Activated naive CD4-positive, alpha-beta T cell treated with anti-CD3 and anti-CD28 coated beads for 36 hours (primary cell): ENCODE measurements at regions not wholly inside any gene's neighbourhood (a gene's known extent, or its start where the extent isn't known, plus 50 kb on each side); places are given as distances from the start of the nearest gene placed in this dataset.

Experiments used
- CTCF ChIA-PET: fragments of 350-600 bp; sonication (Branson Sonifier 250); formaldehyde crosslinking; loops from one replicate; lab custom pipeline; 2021; ENCODE audit warnings: antibody characterized with exemption; lab: Charles Lee
- DNase-seq: peaks from one replicate; pipeline ENCODE4 v3.0.0-alpha.2; 2020
- H3K27ac Mint-ChIP-seq: one replicate; pipeline ENCODE4 v1.8.0; 2021; ENCODE audit warnings: mild to moderate bottlenecking, mixed read lengths
- H3K27me3 Mint-ChIP-seq: one replicate; pipeline ENCODE4 v1.8.0; 2021; ENCODE audit warnings: low read depth, mixed read lengths
- H3K36me3 Mint-ChIP-seq: one replicate; pipeline ENCODE4 v1.8.0; 2021; ENCODE audit warnings: low read depth, mixed read lengths
- H3K4me1 Mint-ChIP-seq: one replicate; pipeline ENCODE4 v1.8.0; 2021; ENCODE audit warnings: low read depth, mixed read lengths
- H3K4me3 Mint-ChIP-seq: one replicate; pipeline ENCODE4 v1.8.0; 2021; ENCODE audit warnings: mild to moderate bottlenecking, moderate library complexity, mixed read lengths
- H3K9me3 Mint-ChIP-seq: one replicate; pipeline ENCODE4 v1.8.0; 2021; ENCODE audit warnings: mixed read lengths
- intact Hi-C: fragments of 100-400 bp; cut with micrococcal nuclease; formaldehyde crosslinking; loops from one replicate; pipeline ENCODE4 v1.15.1; 2023

- H3K4me3 Mint-ChIP-seq: no peak overlapping the region
- CTCF ChIA-PET: interaction anchor here (0.7 kb wide), 1 partner anchor 286 kb away, joined by 4 read pairs; no protein-coding TSS in a partner anchor
- peaks cover 10% of the 10 kb centered on the region for H3K4me1 Mint-ChIP-seq
- intact Hi-C loops: no loop called here
- no peaks in the 10 kb centered on the region for H3K9me3 Mint-ChIP-seq
- no peak for DNase-seq
- no peak overlapping the region for H3K27ac Mint-ChIP-seq
- no peaks in the 10 kb centered on the region for H3K36me3 Mint-ChIP-seq
- no peaks in the 10 kb centered on the region for H3K27me3 Mint-ChIP-seq
Measured at GRCh38 chr10:47053081-47053798, 142.0 kb downstream of the PTPN20 start.

- H3K4me3 Mint-ChIP-seq: no peak overlapping the region
- no peak overlapping the region for H3K27ac Mint-ChIP-seq
- no peaks in the 10 kb centered on the region for H3K27me3 Mint-ChIP-seq
- CTCF ChIA-PET: interaction anchor here (1.4 to 1.5 kb wide), 3 partner anchors 9 to 256 kb away, joined by 4 to 8 read pairs (median 7); no protein-coding TSS in a partner anchor
- intact Hi-C loops: no loop called here
- H3K36me3 Mint-ChIP-seq: no peaks in the 10 kb centered on the region
- peaks cover 3% of the 10 kb centered on the region for H3K4me1 Mint-ChIP-seq
- H3K9me3 Mint-ChIP-seq: no peaks in the 10 kb centered on the region
- no peak for DNase-seq
Measured at GRCh38 chr10:47054974-47055373, 143.7 kb downstream of the PTPN20 start.

GRCh38 chr10:47055386-47056246 is 144.4 kb downstream of the PTPN20 start:
- no peaks in the 10 kb centered on the region for H3K9me3 Mint-ChIP-seq
- H3K27me3 Mint-ChIP-seq: no peaks in the 10 kb centered on the region
- no peak overlapping the region for H3K27ac Mint-ChIP-seq
- H3K4me1 Mint-ChIP-seq: peaks cover 3% of the 10 kb centered on the region
- intact Hi-C loops: no loop called here
- CTCF ChIA-PET: interaction anchor here (1.4 to 1.5 kb wide), 3 partner anchors 10 to 256 kb away, joined by 4 to 8 read pairs (median 7); no protein-coding TSS in a partner anchor
- H3K36me3 Mint-ChIP-seq: no peaks in the 10 kb centered on the region
- H3K4me3 Mint-ChIP-seq: no peak overlapping the region
- no peak for DNase-seq

- Mint-ChIP-seq H3K4me3 (no peak overlapping the region), H3K4me1 (peaks cover 3% of the 10 kb centered on the region), H3K36me3 (no peaks in the 10 kb centered on the region), H3K9me3 (no peaks in the 10 kb centered on the region), H3K27ac (no peak overlapping the region), H3K27me3 (no peaks in the 10 kb centered on the region)
- CTCF ChIA-PET: no interaction called here
- intact Hi-C loops: no loop called here
- DNase-seq: no peak
Measured at GRCh38 chr10:47056247-47056510, 145.0 kb downstream of the PTPN20 start.

- no peak overlapping the region for H3K27ac Mint-ChIP-seq
- no peak for DNase-seq
- peaks cover 3% of the 10 kb centered on the region for H3K4me1 Mint-ChIP-seq
- H3K27me3 Mint-ChIP-seq: no peaks in the 10 kb centered on the region
- intact Hi-C loops: no loop called here
- H3K9me3 Mint-ChIP-seq: no peaks in the 10 kb centered on the region
- CTCF ChIA-PET: interaction anchor here (0.9 kb wide), 1 partner anchor 254 kb away, joined by 3 read pairs; no protein-coding TSS in a partner anchor
- H3K36me3 Mint-ChIP-seq: no peaks in the 10 kb centered on the region
- no peak overlapping the region for H3K4me3 Mint-ChIP-seq
Measured at GRCh38 chr10:47057471-47057870, 146.2 kb downstream of the PTPN20 start.

GRCh38 chr10:47058032-47058702 is 146.9 kb downstream of the PTPN20 start:
- intact Hi-C loops: no loop called here
- H3K4me3 Mint-ChIP-seq: no peak overlapping the region

GRCh38 chr10:47058961-47059391 is 147.7 kb downstream of the PTPN20 start:
- CTCF ChIA-PET: no interaction called here
- Mint-ChIP-seq H3K36me3 (no peaks in the 10 kb centered on the region), H3K27ac (no peak overlapping the region), H3K27me3 (no peaks in the 10 kb centered on the region), H3K4me3 (no peak overlapping the region), H3K9me3 (no peaks in the 10 kb centered on the region), H3K4me1 (peaks cover 3% of the 10 kb centered on the region)
- intact Hi-C loops: no loop called here
- DNase-seq: no peak

More at GRCh38 chr10:47058032-47058702, 146.9 kb downstream of the PTPN20 start:
- Mint-ChIP-seq H3K4me1 (peaks cover 3% of the 10 kb centered on the region), H3K27me3 (no peaks in the 10 kb centered on the region), H3K36me3 (no peaks in the 10 kb centered on the region), H3K9me3 (no peaks in the 10 kb centered on the region), H3K27ac (no peak overlapping the region)
- CTCF ChIA-PET: interaction anchor here (0.9 kb wide), 1 partner anchor 254 kb away, joined by 3 read pairs; no protein-coding TSS in a partner anchor
- no peak for DNase-seq

GRCh38 chr10:47059606-47060311 is 148.5 kb downstream of the PTPN20 start:
- no peak overlapping the region for H3K27ac Mint-ChIP-seq
- H3K4me3 Mint-ChIP-seq: no peak overlapping the region
- H3K9me3 Mint-ChIP-seq: no peaks in the 10 kb centered on the region
- no peaks in the 10 kb centered on the region for H3K36me3 Mint-ChIP-seq
- H3K27me3 Mint-ChIP-seq: no peaks in the 10 kb centered on the region
- CTCF ChIA-PET: interaction anchor here (1.3 kb wide), 1 partner anchor 12 kb away, joined by 4 read pairs; no protein-coding TSS in a partner anchor
- intact Hi-C loops: no loop called here
- peaks cover 3% of the 10 kb centered on the region for H3K4me1 Mint-ChIP-seq
- no peak for DNase-seq

GRCh38 chr10:47060356-47060755 is 149.1 kb downstream of the PTPN20 start:
- no peak overlapping the region for H3K27ac Mint-ChIP-seq
- H3K27me3 Mint-ChIP-seq: no peaks in the 10 kb centered on the region
- no peak overlapping the region for H3K4me3 Mint-ChIP-seq
- no peaks in the 10 kb centered on the region for H3K36me3 Mint-ChIP-seq
- no peaks in the 10 kb centered on the region for H3K9me3 Mint-ChIP-seq
- DNase-seq: no peak
- intact Hi-C loops: no loop called here
- peaks cover 3% of the 10 kb centered on the region for H3K4me1 Mint-ChIP-seq
- CTCF ChIA-PET: interaction anchor here (1.3 kb wide), 1 partner anchor 13 kb away, joined by 4 read pairs; no protein-coding TSS in a partner anchor

GRCh38 chr10:47060993-47061500 is 149.8 kb downstream of the PTPN20 start:
- no peaks in the 10 kb centered on the region for H3K9me3 Mint-ChIP-seq
- no peaks in the 10 kb centered on the region for H3K27me3 Mint-ChIP-seq
- CTCF ChIA-PET: no interaction called here

GRCh38 chr10:47061776-47062175 is 150.5 kb downstream of the PTPN20 start:
- Mint-ChIP-seq H3K27me3 (no peaks in the 10 kb centered on the region), H3K4me1 (no peaks in the 10 kb centered on the region), H3K27ac (no peak overlapping the region), H3K36me3 (no peaks in the 10 kb centered on the region), H3K9me3 (no peaks in the 10 kb centered on the region), H3K4me3 (no peak overlapping the region)
- no peak for DNase-seq
- CTCF ChIA-PET: no interaction called here
- intact Hi-C loops: no loop called here

More at GRCh38 chr10:47060993-47061500, 149.8 kb downstream of the PTPN20 start:
- Mint-ChIP-seq H3K27ac (no peak overlapping the region), H3K4me3 (no peak overlapping the region), H3K4me1 (peaks cover 2% of the 10 kb centered on the region), H3K36me3 (no peaks in the 10 kb centered on the region)
- intact Hi-C loops: no loop called here
- no peak for DNase-seq
